ENCODE measurements at regions not wholly inside any gene's neighbourhood (a gene's known extent, or its start where the extent isn't known, plus 50 kb on each side); places are given as distances from the start of the nearest gene placed in this dataset.

DNA sequence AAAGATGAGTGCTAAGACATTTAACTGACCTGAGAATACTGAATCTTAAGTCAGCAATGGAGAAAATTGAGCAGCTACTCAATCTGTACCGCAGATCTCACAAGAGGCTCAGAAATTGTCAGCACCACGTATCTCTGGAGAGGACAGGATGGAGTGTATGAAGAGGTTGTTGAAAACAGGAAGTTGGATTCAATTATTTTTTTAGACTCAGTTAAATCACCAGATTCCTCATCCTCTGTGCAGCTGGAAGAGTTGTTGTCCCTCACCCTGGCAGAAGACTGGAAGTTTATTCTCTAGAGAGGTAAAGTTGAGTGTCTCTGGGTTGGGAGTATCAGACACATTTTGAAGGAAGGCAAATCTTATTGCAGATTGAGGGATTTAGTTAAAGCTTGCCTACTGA lies 114.9 kb upstream of the NT5C1B start:
- Histone ChIP-seq H3K27ac (ENCODE audit: low read length) (no peak overlapping the region), H3K36me3 (replicated peaks; ENCODE audit: low read depth, low read length) (no peaks in the 10 kb centered on the region), H3K4me3 (ENCODE audit: low read length) (no peak overlapping the region), H3K27me3 (ENCODE audit: low read depth, low read length) (no peaks in the 10 kb centered on the region), H3K9ac (ENCODE audit: low read length) (no peak overlapping the region), H4K20me1 (ENCODE audit: insufficient read depth, low read length) (no peaks in the 10 kb centered on the region), H3K79me2 (ENCODE audit: low read length) (no peaks in the 10 kb centered on the region), H3K4me1 (ENCODE audit: low read length) (no peaks in the 10 kb centered on the region), H2AFZ (ENCODE audit: low read depth, low read length) (no peak overlapping the region), H3K9me3 (ENCODE audit: insufficient read depth, low read length) (no peaks in the 10 kb centered on the region), H3K4me2 (ENCODE audit: low read length) (no peak overlapping the region)
- TF ChIP-seq EZH2phosphoT487 (IDR thresholded peaks at IDR 0.05; ENCODE audit: low read depth) = no peak
- TF ChIP-seq, protein P1, sequence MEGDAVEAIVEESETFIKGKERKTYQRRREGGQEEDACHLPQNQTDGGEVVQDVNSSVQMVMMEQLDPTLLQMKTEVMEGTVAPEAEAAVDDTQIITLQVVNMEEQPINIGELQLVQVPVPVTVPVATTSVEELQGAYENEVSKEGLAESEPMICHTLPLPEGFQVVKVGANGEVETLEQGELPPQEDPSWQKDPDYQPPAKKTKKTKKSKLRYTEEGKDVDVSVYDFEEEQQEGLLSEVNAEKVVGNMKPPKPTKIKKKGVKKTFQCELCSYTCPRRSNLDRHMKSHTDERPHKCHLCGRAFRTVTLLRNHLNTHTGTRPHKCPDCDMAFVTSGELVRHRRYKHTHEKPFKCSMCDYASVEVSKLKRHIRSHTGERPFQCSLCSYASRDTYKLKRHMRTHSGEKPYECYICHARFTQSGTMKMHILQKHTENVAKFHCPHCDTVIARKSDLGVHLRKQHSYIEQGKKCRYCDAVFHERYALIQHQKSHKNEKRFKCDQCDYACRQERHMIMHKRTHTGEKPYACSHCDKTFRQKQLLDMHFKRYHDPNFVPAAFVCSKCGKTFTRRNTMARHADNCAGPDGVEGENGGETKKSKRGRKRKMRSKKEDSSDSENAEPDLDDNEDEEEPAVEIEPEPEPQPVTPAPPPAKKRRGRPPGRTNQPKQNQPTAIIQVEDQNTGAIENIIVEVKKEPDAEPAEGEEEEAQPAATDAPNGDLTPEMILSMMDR (IDR thresholded peaks at IDR 0.05; ENCODE audit: low read depth, low read length) = no peak

DNA sequence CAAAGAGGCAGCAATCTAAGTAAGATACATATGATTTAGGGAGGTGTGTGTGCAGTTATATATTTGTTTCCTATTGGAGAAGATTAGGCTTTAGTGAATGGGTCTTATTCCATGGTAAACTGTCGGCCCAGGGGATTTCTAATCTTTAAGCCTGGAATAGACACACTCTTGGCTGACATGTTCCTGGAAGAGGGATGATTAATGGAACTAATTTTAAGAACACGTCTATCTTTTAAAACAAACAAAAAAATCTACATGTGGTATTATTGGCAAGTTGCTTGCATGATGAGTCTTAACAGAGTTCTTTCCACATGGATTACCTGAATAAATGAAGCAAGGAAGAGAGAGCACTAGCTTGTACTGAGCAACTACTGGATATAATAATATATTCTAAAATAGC lies 114.2 kb upstream of the NT5C1B start:
- Histone ChIP-seq H3K9me3 (ENCODE audit: insufficient read depth, low read length) (no peaks in the 10 kb centered on the region), H3K27me3 (ENCODE audit: low read depth, low read length) (no peaks in the 10 kb centered on the region), H3K9ac (ENCODE audit: low read length) (no peak overlapping the region), H2AFZ (ENCODE audit: low read depth, low read length) (no peak overlapping the region), H3K4me1 (ENCODE audit: low read length) (no peaks in the 10 kb centered on the region), H3K4me2 (ENCODE audit: low read length) (no peak overlapping the region), H3K79me2 (ENCODE audit: low read length) (no peaks in the 10 kb centered on the region), H3K36me3 (replicated peaks; ENCODE audit: low read depth, low read length) (no peaks in the 10 kb centered on the region), H4K20me1 (ENCODE audit: insufficient read depth, low read length) (no peaks in the 10 kb centered on the region), H3K27ac (ENCODE audit: low read length) (no peak overlapping the region), H3K4me3 (ENCODE audit: low read length) (no peak overlapping the region)
- TF ChIP-seq EZH2phosphoT487 (IDR thresholded peaks at IDR 0.05; ENCODE audit: low read depth) = no peak
- TF ChIP-seq, protein P1 (IDR thresholded peaks at IDR 0.05; ENCODE audit: low read depth, low read length) = no peak

DNA sequence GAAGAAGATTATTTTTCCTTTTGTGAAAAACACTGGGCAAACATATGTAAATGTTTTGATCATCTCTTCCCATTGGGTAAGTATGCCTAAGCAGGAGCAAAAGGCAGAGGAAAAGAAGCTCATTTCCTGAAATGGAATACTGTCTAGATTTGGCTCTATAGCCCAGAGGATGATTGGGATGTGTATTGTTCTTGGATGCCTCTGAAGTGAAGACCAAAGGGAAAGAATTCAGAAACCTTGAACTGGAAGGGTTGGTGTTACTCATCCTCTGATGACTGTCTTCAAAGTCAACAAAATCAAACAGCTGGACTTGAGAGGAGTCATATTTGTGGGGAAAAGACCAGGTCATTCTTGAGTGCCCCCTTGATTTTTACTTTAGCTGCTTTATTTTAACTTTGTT lies 112.6 kb upstream of the NT5C1B start:
- TF ChIP-seq, protein P1 (IDR thresholded peaks at IDR 0.05; ENCODE audit: low read depth, low read length) = no peak
- TF ChIP-seq EZH2phosphoT487 (IDR thresholded peaks at IDR 0.05; ENCODE audit: low read depth) = no peak
- no peaks in the 10 kb centered on the region for H3K9me3 ChIP-seq (ENCODE audit: insufficient read depth, low read length)
- H3K4me3 ChIP-seq (ENCODE audit: low read length) = no peak overlapping the region
- no peaks in the 10 kb centered on the region for H4K20me1 ChIP-seq (ENCODE audit: insufficient read depth, low read length)
- H3K36me3 ChIP-seq (replicated peaks; ENCODE audit: low read depth, low read length) = no peaks in the 10 kb centered on the region
- no peaks in the 10 kb centered on the region for H3K4me1 ChIP-seq (ENCODE audit: low read length)
- no peak overlapping the region for H3K27ac ChIP-seq (ENCODE audit: low read length)
- no peak overlapping the region for H2AFZ ChIP-seq (ENCODE audit: low read depth, low read length)
- H3K27me3 ChIP-seq (ENCODE audit: low read depth, low read length) = no peaks in the 10 kb centered on the region
- no peak overlapping the region for H3K4me2 ChIP-seq (ENCODE audit: low read length)
- H3K79me2 ChIP-seq (ENCODE audit: low read length) = no peaks in the 10 kb centered on the region
- no peak overlapping the region for H3K9ac ChIP-seq (ENCODE audit: low read length)

DNA sequence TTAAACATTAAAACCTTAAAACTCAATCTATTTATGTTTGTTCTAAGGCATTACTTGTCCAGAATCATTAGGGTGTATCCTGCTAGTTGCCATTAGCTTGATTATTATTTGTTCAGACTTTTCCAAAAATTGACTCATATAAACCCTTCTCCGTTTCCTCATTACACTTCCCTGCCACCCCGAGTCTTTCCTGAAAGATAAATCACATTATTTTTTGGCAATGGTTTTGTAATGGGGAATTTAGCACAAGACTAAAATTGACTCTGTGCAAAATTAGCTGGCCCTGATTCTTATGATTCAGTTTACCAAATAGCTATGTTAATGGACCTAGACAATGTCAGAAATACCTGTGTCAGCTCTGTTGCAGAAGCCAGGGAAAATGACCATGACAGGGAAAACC lies 112.2 kb upstream of the NT5C1B start:
- H2AFZ ChIP-seq (ENCODE audit: low read depth, low read length) = no peak overlapping the region
- TF ChIP-seq EZH2phosphoT487 (IDR thresholded peaks at IDR 0.05; ENCODE audit: low read depth) = no peak
- TF ChIP-seq, protein P1 (IDR thresholded peaks at IDR 0.05; ENCODE audit: low read depth, low read length) = no peak
- H3K79me2 ChIP-seq (ENCODE audit: low read length) = no peaks in the 10 kb centered on the region
- no peak overlapping the region for H3K27ac ChIP-seq (ENCODE audit: low read length)
- H3K4me2 ChIP-seq (ENCODE audit: low read length) = no peak overlapping the region
- no peaks in the 10 kb centered on the region for H3K9me3 ChIP-seq (ENCODE audit: insufficient read depth, low read length)
- no peaks in the 10 kb centered on the region for H3K4me1 ChIP-seq (ENCODE audit: low read length)
- no peaks in the 10 kb centered on the region for H3K27me3 ChIP-seq (ENCODE audit: low read depth, low read length)
- no peak overlapping the region for H3K4me3 ChIP-seq (ENCODE audit: low read length)
- H3K36me3 ChIP-seq (replicated peaks; ENCODE audit: low read depth, low read length) = no peaks in the 10 kb centered on the region
- no peaks in the 10 kb centered on the region for H4K20me1 ChIP-seq (ENCODE audit: insufficient read depth, low read length)
- H3K9ac ChIP-seq (ENCODE audit: low read length) = no peak overlapping the region
